ENCODE measurements at regions not wholly inside any gene's neighbourhood (a gene's known extent, or its start where the extent isn't known, plus 50 kb on each side); places are given as distances from the start of the nearest gene placed in this dataset.
"Not testable (repeated sequence)": the region's sequence is repeated elsewhere in the genome, so short reads cannot be mapped to it uniquely, and the experiment has no call there.

DNA sequence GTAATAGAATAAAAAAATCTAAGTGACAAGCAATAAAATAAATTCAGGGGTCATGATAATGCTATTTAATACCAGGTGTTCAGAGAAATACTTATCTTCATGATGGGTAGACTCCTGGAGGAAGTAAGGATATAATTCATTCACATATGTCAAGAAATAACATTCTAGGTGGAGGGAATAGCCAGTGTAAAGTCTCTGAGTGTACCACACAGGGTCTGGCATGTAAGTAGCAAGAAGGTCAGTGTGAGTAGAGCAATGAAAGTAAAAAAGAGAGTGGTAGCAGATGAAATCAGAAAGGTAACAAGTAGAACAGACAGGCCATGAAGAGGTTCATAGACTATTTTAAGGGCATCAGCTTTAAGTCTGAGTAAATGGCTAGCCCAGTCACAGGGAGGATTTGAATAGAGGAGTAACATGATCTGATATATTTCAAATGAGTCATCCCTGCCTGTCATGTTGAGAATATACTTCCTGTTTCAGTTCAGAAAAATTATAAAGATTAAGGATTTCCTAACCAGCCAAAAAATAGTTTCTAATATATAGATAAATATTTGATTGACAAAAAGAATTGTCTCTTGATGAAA is 519.9 kb downstream of the C12orf50 start:
- Histone ChIP-seq H3K9me3 (no peaks in the 10 kb centered on the region), H3K36me3 (replicated peaks) (no peaks in the 10 kb centered on the region), H3K4me1 (no peaks in the 10 kb centered on the region), H3K4me3 (no peak overlapping the region), H3K27me3 (ENCODE audit: low read depth) (no peaks in the 10 kb centered on the region)
- in situ Hi-C loops (cut with MboI; ENCODE audit: low sequenced_read_pairs), result no loop called here
- no peak for DNase-seq (ENCODE audit: low spot score in 2 of 2)

DNA sequence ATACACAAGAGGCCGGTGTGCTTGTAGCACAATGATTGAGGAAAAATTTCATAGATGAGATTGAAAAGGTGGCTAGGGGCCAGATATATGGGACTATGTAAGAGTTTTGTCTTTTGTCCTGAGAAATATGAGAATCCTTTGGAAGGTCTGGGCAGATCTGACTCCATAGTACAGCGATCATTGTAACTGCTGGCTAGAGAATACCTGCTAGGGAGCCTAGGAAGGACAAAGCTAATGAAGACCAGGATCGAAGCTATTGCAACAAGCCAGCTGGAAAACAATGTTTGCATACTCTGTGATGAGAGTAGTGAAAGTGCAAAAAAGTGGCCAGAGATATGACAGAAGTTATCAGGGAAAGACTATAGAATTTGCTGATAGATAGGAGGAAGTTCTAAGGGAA is 537.6 kb downstream of the C12orf50 start:
- no peaks in the 10 kb centered on the region for H3K27me3 ChIP-seq (ENCODE audit: low read depth)
- H3K9me3 ChIP-seq, result no peaks in the 10 kb centered on the region
- in situ Hi-C loops (cut with MboI; ENCODE audit: low sequenced_read_pairs), result no loop called here
- no peaks in the 10 kb centered on the region for H3K4me1 ChIP-seq
- H3K36me3 ChIP-seq (replicated peaks), result no peaks in the 10 kb centered on the region
- H3K4me3 ChIP-seq, result no peak overlapping the region
- DNase-seq (ENCODE audit: low spot score in 2 of 2), result no peak

DNA sequence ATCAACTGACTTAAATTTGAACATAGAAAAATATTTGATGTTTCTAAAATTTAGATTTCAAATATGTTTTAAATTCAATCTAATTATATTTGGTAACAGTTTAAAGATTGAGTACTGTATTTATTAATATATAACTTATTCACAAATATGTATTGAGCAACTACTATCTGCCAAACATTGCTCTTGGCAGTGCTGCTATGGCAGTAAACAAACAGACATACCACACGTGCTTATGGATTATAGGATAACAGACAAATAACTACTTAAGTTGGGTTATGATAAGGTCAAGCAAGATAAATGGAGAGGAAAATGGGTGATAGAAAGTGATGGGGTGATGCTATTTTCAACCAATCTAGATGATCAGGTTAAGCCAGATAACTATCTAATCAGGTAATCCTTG is 538.1 kb downstream of the C12orf50 start:
- Histone ChIP-seq H3K36me3 (replicated peaks) (no peaks in the 10 kb centered on the region), H3K4me1 (no peaks in the 10 kb centered on the region), H3K4me3 (no peak overlapping the region), H3K27me3 (ENCODE audit: low read depth) (no peaks in the 10 kb centered on the region), H3K9me3 (no peaks in the 10 kb centered on the region)
- in situ Hi-C loops (cut with MboI; ENCODE audit: low sequenced_read_pairs), result no loop called here
- DNase-seq (ENCODE audit: low spot score in 2 of 2), result no peak

DNA sequence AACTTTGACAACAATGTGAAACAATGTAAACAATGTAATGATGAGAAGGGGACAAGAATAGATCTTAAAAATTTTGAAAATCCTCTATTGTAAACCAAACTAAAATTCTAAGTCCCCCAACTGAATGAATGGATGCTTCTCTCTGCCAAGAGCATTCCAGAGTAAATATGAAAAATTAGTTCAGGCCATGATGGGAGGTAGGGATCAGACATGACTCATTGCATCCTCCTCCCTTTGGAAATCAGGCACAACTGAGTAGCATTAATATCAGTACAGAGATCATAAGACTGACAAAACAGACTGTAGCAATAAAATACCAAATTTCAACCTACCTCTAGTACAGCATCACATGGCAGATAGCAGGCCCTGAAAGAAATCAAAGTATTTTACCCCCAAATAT is 559.9 kb downstream of the C12orf50 start:
- in situ Hi-C loops (cut with MboI; ENCODE audit: low sequenced_read_pairs), result no loop called here
- DNase-seq (ENCODE audit: low spot score in 2 of 2), result no peak
- H3K36me3 ChIP-seq (replicated peaks), result no peaks in the 10 kb centered on the region
- H3K27me3 ChIP-seq (ENCODE audit: low read depth), result no peaks in the 10 kb centered on the region
- H3K9me3 ChIP-seq, result no peaks in the 10 kb centered on the region
- H3K4me1 ChIP-seq, result peaks cover 5% of the 10 kb centered on the region
- no peak overlapping the region for H3K4me3 ChIP-seq

DNA sequence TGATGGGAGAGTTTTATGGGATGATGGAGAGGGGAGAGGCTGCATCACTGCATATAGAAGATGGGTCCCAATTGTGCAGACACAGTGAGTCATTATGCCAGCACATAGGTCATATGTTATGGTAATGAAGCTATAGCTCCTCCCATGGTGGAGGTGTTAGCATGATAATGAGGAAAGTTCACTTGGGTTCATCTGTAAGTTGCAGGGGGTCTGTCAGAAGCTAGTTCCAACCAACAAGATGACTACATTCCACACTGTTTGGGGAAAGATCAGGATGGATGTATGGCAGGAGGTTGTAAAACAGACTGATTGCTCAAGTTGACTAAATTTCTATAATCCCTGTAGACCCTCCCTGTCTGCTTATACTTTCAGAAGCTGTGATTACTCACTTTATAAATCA is 561.3 kb downstream of the C12orf50 start:
- H3K27me3 ChIP-seq (ENCODE audit: low read depth), result no peaks in the 10 kb centered on the region
- peaks cover 5% of the 10 kb centered on the region for H3K4me1 ChIP-seq
- no peaks in the 10 kb centered on the region for H3K36me3 ChIP-seq (replicated peaks)
- H3K4me3 ChIP-seq, result no peak overlapping the region
- in situ Hi-C loops (cut with MboI; ENCODE audit: low sequenced_read_pairs), result no loop called here
- H3K9me3 ChIP-seq, result no peaks in the 10 kb centered on the region
- DNase-seq (ENCODE audit: low spot score in 2 of 2), result peak in 1 of 2 experiments; percentile 9

DNA sequence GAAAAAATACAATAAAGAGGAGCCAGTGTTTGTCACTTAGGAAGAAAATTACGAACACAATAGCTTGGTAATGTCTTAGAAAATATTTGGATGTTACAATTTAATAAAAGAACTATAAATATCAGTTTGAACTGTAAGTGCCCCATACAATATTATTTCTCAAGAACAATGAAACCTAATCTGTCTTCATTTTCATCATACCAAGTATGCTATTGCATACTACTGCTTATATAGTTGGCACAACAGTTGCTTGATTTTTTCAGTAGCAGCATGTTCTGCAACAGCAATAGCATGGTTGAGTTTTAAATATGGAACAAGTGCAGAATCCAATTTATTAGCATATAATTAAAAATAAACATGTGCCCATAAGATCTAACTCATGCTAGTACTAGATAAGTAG is 564.6 kb downstream of the C12orf50 start:
- no peaks in the 10 kb centered on the region for H3K36me3 ChIP-seq (replicated peaks)
- H3K4me3 ChIP-seq, result no peak overlapping the region
- in situ Hi-C loops (cut with MboI; ENCODE audit: low sequenced_read_pairs), result no loop called here
- no peaks in the 10 kb centered on the region for H3K9me3 ChIP-seq
- DNase-seq (ENCODE audit: low spot score in 2 of 2), result no peak
- peaks cover 5% of the 10 kb centered on the region for H3K4me1 ChIP-seq
- H3K27me3 ChIP-seq (ENCODE audit: low read depth), result no peaks in the 10 kb centered on the region

DNA sequence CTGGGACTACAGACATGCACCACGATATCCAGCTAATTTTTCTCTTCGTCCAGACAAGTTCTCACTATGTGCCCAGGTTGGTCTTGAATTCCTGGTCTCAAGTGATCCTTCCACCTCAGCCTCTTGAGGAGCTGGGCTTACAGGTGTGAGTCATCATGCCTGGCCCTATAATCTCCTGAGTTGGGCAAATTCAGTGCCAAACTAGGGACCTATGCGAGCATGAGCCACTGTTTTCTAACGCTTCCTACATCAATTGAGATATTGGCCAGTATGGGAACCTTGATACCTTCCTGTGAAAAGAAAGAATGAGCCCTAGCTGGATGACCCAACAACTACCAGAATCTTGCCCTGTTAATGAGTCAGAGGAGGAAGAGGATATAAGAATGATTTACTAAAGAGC is 585.2 kb downstream of the C12orf50 start:
- Histone ChIP-seq H3K4me1 (no peaks in the 10 kb centered on the region), H3K9me3 (no peaks in the 10 kb centered on the region), H3K4me3 (no peak overlapping the region), H3K27me3 (ENCODE audit: low read depth) (no peaks in the 10 kb centered on the region), H3K36me3 (replicated peaks) (no peaks in the 10 kb centered on the region)
- in situ Hi-C loops (cut with MboI; ENCODE audit: low sequenced_read_pairs), result no loop called here
- DNase-seq (ENCODE audit: low spot score in 2 of 2), result no peak

DNA sequence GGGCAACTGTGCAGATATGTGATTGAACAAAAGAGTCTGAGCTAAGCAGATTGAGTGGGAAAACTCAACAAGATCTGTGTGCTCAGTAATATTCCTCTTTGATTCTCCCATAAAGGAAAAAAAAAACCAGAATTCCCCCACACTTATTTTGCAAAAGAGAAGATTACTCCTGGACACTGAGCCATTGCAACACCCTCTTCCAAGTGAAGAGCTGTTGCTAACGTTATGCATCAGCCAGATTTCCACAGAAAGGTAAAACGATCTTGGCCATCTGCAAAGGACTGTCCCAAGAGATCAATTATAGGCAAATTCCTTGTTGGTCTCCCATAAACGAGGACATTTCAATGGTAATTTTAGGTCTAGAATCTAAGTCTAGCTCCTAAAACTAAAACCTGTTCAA is 587.7 kb downstream of the C12orf50 start:
- H3K27me3 ChIP-seq (ENCODE audit: low read depth), result no peaks in the 10 kb centered on the region
- H3K36me3 ChIP-seq (replicated peaks), result no peaks in the 10 kb centered on the region
- H3K4me3 ChIP-seq, result no peak overlapping the region
- H3K4me1 ChIP-seq, result no peaks in the 10 kb centered on the region
- no peak for DNase-seq (ENCODE audit: low spot score in 2 of 2)
- in situ Hi-C loops (cut with MboI; ENCODE audit: low sequenced_read_pairs), result no loop called here
- no peaks in the 10 kb centered on the region for H3K9me3 ChIP-seq

DNA sequence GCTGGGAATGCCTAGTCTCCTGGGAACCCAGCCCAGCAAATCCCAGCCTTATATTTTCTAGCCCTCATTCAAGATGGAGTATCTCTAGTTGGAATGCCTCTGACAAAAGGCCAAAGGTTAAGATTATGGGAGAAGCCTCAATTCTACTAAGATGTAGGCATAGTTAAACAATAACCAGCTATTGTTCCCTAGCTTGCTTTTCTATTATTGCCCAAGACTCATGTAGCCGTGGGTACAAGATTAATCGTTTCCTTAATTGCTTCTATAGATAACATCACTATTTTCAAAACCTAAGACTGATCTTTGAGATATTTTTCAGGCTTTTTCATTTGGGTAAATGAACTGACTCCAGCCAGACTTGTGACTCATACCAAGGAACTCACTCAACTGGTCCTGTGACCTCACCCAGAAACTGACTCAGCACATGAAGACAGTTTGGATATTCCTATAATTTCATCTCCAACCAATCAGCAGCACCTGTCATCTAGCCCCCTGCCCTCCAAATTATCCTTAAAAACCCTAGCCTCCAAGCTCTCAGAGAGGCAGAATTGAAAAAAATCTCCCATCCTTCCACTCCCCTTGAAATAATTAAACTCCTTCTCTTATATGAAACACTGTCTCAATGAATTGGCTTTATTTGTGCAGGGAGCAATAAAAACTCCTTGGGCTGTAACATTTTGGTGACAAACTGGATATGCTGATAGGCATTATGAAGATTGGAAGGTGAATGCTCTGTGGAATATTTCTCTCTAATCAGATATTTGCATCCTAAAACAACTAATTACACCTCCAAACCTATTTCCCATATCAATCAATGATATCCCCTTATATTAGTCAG is 589.0 kb downstream of the C12orf50 start:
- DNase-seq (ENCODE audit: low spot score in 2 of 2), result no peak
- H3K36me3 ChIP-seq (replicated peaks), result no peaks in the 10 kb centered on the region
- in situ Hi-C loops (cut with MboI; ENCODE audit: low sequenced_read_pairs), result no loop called here
- H3K4me3 ChIP-seq, result no peak overlapping the region
- H3K9me3 ChIP-seq, result no peaks in the 10 kb centered on the region
- no peaks in the 10 kb centered on the region for H3K27me3 ChIP-seq (ENCODE audit: low read depth)
- no peaks in the 10 kb centered on the region for H3K4me1 ChIP-seq

DNA sequence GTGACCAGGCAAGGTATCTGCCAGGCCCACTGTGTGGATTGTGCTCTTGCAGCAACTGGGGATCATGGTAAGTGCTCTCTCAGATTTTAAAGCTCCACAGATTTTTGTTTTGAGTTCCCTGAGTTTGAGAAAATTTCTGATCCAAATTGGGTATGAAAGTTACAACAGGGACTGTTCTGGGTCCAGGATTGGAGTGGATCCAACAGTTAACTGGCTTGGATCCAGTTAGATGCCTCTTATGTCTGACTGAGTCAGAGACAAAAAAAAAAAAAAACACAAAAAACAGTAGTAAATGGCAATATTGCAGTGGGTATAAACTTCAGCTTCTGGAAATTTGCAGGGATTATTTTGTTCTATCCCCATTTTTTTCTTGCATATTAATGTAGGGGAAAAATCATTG is 598.8 kb downstream of the C12orf50 start:
- no peak for DNase-seq (ENCODE audit: low spot score in 2 of 2)
- Histone ChIP-seq H3K9me3 (no peaks in the 10 kb centered on the region), H3K4me3 (no peak overlapping the region), H3K27me3 (ENCODE audit: low read depth) (no peaks in the 10 kb centered on the region), H3K4me1 (no peaks in the 10 kb centered on the region), H3K36me3 (replicated peaks) (no peaks in the 10 kb centered on the region)
- in situ Hi-C loops (cut with MboI; ENCODE audit: low sequenced_read_pairs), result no loop called here

DNA sequence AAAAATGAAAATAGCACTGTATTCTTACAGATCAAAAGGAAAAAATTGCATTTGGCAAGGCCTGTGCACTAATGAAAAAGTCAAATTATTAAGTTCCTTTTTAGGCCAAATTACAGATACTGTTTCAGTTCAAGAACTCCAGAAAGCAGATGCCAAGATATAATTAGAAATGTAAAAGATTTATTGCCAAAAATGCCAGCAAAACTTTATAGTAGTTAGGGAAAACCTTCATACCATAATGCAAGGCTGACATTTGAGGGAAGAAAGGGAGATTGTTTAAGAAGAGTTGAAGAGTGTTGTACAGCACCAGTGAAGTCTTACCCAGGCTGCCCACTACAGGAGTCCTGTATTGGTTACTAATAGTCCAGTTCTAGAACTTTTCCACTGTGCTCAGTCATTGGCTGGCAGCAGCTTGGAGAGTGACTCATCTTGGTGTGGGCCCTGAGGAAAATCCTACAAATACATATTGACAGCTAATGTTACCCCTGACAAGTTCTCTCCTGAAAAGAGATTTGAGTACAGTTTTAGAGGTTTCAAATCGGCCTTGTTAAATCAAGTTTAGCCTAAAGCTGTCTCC is 600.4 kb downstream of the C12orf50 start:
- Histone ChIP-seq H3K27me3 (ENCODE audit: low read depth) (no peaks in the 10 kb centered on the region), H3K9me3 (no peaks in the 10 kb centered on the region), H3K4me1 (no peaks in the 10 kb centered on the region), H3K4me3 (no peak overlapping the region), H3K36me3 (replicated peaks) (no peaks in the 10 kb centered on the region)
- no peak for DNase-seq (ENCODE audit: low spot score in 2 of 2)
- in situ Hi-C loops (cut with MboI; ENCODE audit: low sequenced_read_pairs), result no loop called here

DNA sequence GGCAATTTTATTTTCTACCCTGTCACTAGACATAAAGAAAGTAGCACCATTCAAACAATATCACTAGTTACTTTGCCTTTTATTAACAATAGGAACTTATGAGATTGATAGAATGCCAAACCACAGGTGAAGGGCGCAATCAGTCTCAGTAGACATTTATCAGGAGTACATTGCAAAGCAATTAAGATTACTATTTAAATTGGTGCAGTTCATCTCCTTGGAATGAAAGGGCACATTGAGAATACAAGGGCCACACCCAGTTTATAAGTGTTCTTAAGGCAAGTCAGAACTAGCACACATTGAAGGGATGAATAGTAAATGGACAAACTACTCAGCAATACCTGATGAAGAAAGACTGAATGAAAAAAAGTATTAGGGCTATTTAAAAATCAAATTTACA is 601.4 kb downstream of the C12orf50 start:
- H3K4me3 ChIP-seq, result no peak overlapping the region
- in situ Hi-C loops (cut with MboI; ENCODE audit: low sequenced_read_pairs), result no loop called here
- H3K27me3 ChIP-seq (ENCODE audit: low read depth), result no peaks in the 10 kb centered on the region
- no peaks in the 10 kb centered on the region for H3K36me3 ChIP-seq (replicated peaks)
- H3K9me3 ChIP-seq, result no peaks in the 10 kb centered on the region
- no peak for DNase-seq (ENCODE audit: low spot score in 2 of 2)
- no peaks in the 10 kb centered on the region for H3K4me1 ChIP-seq

DNA sequence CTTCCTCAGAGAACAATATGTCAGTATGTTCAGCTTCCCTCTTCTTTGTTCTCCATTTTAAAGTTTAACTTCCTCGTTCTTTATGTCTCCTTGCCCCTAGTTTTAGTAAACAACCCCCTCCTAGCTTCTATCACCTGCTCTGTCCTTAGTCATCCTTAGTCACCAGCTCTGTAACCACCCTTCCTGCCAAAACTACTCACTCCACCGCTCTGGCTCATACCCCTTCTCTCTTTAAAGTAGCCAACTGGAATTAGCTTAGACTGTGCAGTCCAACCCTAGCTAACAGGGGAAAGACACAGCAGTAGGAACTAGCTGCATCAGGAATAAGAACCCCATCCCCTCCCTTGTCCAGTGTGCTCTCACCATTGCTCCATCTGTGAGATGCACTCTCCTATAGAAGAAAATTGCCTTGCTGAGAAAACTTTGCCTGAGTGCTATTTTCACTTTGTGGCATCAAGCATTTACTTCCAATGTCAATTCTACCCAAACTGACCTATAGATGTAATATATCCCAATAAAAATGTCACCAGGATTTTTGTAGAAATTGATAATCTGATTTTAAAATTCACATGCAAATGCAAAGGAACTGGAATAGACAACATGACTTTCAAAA is 603.2 kb downstream of the C12orf50 start:
- Histone ChIP-seq H3K27me3 (ENCODE audit: low read depth) (no peaks in the 10 kb centered on the region), H3K9me3 (no peaks in the 10 kb centered on the region), H3K4me1 (no peaks in the 10 kb centered on the region), H3K36me3 (replicated peaks) (no peaks in the 10 kb centered on the region), H3K4me3 (no peak overlapping the region)
- in situ Hi-C loops (cut with MboI; ENCODE audit: low sequenced_read_pairs), result no loop called here
- DNase-seq (ENCODE audit: low spot score in 2 of 2), result no peak

DNA sequence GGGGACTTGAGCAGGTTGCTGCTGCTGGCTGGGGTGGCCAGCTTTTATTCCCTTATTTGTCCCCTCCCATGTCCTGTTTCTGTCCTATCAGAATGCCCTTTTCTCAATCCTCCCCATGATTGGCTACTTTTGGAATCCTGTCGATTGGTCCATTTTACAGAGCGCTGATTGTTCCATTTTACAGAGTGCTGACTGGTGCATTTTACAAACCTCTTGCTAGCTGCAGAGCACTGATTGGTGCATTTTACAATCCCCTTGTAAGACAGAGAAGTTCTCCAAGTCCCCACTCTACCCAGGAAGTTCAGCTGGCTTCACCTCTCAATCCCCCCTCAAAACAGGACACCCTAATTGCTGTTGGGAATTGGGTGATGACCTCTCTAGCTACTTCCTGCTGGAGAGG is 608.0 kb downstream of the C12orf50 start:
- H3K4me1 ChIP-seq; H3K27me3 ChIP-seq (ENCODE audit: low read depth); H3K4me3 ChIP-seq; H3K36me3 ChIP-seq (replicated peaks); in situ Hi-C loops (cut with MboI; ENCODE audit: low sequenced_read_pairs); DNase-seq (ENCODE audit: low spot score in 2 of 2); H3K9me3 ChIP-seq: not testable (repeated sequence)

Measured in HAP-1 (cell line).